Gastroesophageal sphincter (tissue), 4 donors: ENCODE measurements at regions not wholly inside any gene's neighbourhood (a gene's known extent, or its start where the extent isn't known, plus 50 kb on each side); places are given as distances from the start of the nearest gene placed in this dataset.
"Not testable (repeated sequence)": the region's sequence is repeated elsewhere in the genome, so short reads cannot be mapped to it uniquely, and the experiment has no call there.

ENCODE experiments used
- ATAC-seq: fragments of 150-250 bp; one replicate; pipeline ENCODE4 v1.9.1; 2016; ENCODE audit warnings: mild to moderate bottlenecking, moderate library complexity
- H3K27ac ChIP-seq, 4 donors: fragments of 200-600 bp; sonication (generic) in 3 of 4; 1 replicate in 3 of 4; 2 replicates in 1 of 4; pipeline ENCODE4 v1.5.1; 2016 to 2019
- H3K27me3 ChIP-seq: fragments of 200-600 bp; sonication (generic); one replicate; pipeline ENCODE4 v1.5.1; 2019
- H3K36me3 ChIP-seq, 2 donors: fragments of 200-600 bp; sonication (generic); one replicate each; pipeline ENCODE4 v1.5.1; 2019; ENCODE audit warnings: control low read depth in 1 of 2
- H3K4me1 ChIP-seq, 3 donors: fragments of 200-600 bp; sonication (generic); 1 replicate in 2 of 3; 2 replicates in 1 of 3; pipeline ENCODE4 v1.5.1; 2016 to 2019; ENCODE audit warnings: control low read depth in 2 of 3
- H3K4me3 ChIP-seq, 2 donors: fragments of 200-600 bp; sonication (generic); one replicate each; pipeline ENCODE4 v1.5.1; 2019; ENCODE audit warnings: mild to moderate bottlenecking in 1 of 2, moderate library complexity in 1 of 2
- H3K9me3 ChIP-seq, 3 donors: fragments of 200-600 bp; sonication (generic); one replicate each; pipeline ENCODE4 v1.5.1; 2017 to 2019; ENCODE audit warnings: control low read depth in 2 of 3
- EP300 ChIP-seq: sonication (generic); formaldehyde crosslinking; IDR thresholded peaks from one replicate; pipeline ENCODE4 v1.6.1; 2017; ENCODE audit warnings: antibody characterized with exemption, mild to moderate bottlenecking
- POLR2A ChIP-seq, 2 donors: fragments of 450-650 bp; IDR thresholded peaks; one replicate each; pipeline ENCODE4 v1.6.1; 2017; ENCODE audit warnings: antibody characterized with exemption in 2 of 2, mild to moderate bottlenecking in 2 of 2, moderate library complexity in 1 of 2
- POLR2AphosphoS5 ChIP-seq: sonication (generic); formaldehyde crosslinking; IDR thresholded peaks from one replicate; pipeline ENCODE4 v1.6.1; 2017; ENCODE audit warnings: antibody characterized with exemption
- WGBS, 2 donors: methylation state at CpG; one replicate each; pipeline ENCODE4 v1.1.5; 2018; ENCODE audit warnings: low coverage in 1 of 2; 5-methylcytosine and 5-hydroxymethylcytosine counted together
- TF ChIP-seq, protein P1 (sequence below), 4 experiments: fragments of 200-600 bp in 2 of 4; fragments of 450-650 bp in 2 of 4; sonication (generic) in 1 of 4; IDR thresholded peaks; one replicate each; pipeline ENCODE4 v1.5.1; 2017 to 2019; ENCODE audit warnings: antibody characterized with exemption in 4 of 4, mild to moderate bottlenecking in 2 of 4, moderate library complexity in 2 of 4

DNA sequence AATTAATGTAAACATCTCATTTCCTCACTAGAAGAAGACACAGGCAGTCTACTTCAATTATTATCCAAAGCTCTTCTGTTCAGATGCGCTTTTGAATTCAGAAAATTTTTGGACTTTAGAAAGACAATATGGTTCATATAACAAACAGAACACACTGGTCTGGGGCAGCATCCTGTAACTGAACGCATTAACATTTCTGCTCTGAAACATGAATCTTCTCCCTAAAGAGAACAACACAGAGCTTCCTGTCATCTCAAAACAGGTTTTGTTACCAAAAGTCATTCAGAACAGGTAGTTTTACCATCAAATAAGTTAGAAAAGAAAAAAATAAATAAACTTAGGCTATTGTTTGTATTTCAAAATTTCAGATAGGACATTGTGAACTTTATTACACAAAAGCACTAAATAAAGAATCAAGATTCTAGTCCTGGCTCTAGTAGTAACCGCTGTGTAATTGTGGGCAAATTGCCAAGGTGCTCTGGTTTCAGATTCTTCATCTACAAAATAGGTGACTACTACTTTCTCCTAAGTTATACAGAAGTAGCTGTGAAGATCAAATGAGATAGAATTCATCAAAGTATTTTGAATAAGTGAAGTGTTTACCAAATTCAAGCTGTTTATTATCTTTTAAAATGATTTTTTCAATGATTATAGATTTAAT is 252.3 kb upstream of the RASGEF1B start:
- ATAC-seq = peak; percentile 56
- TF ChIP-seq, protein P1, sequence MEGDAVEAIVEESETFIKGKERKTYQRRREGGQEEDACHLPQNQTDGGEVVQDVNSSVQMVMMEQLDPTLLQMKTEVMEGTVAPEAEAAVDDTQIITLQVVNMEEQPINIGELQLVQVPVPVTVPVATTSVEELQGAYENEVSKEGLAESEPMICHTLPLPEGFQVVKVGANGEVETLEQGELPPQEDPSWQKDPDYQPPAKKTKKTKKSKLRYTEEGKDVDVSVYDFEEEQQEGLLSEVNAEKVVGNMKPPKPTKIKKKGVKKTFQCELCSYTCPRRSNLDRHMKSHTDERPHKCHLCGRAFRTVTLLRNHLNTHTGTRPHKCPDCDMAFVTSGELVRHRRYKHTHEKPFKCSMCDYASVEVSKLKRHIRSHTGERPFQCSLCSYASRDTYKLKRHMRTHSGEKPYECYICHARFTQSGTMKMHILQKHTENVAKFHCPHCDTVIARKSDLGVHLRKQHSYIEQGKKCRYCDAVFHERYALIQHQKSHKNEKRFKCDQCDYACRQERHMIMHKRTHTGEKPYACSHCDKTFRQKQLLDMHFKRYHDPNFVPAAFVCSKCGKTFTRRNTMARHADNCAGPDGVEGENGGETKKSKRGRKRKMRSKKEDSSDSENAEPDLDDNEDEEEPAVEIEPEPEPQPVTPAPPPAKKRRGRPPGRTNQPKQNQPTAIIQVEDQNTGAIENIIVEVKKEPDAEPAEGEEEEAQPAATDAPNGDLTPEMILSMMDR (IDR thresholded peaks at IDR 0.05) = no peak
- TF ChIP-seq EP300 = no peak
- no peak for TF ChIP-seq POLR2AphosphoS5
- 34 to 42% methylated on average over 3 of the region's 3 CpGs for WGBS, 2 donors
- Histone ChIP-seq H3K4me1 (peaks cover 0 to 12% (median 5%) of the 10 kb centered on the region in 3 donors), H3K27me3 (no peaks in the 10 kb centered on the region), H3K4me3 (no peak overlapping the region), H3K27ac (no peak overlapping the region), H3K9me3 (peaks cover 0 to 9% (median 0%) of the 10 kb centered on the region in 3 donors), H3K36me3 (no peaks in the 10 kb centered on the region)

DNA sequence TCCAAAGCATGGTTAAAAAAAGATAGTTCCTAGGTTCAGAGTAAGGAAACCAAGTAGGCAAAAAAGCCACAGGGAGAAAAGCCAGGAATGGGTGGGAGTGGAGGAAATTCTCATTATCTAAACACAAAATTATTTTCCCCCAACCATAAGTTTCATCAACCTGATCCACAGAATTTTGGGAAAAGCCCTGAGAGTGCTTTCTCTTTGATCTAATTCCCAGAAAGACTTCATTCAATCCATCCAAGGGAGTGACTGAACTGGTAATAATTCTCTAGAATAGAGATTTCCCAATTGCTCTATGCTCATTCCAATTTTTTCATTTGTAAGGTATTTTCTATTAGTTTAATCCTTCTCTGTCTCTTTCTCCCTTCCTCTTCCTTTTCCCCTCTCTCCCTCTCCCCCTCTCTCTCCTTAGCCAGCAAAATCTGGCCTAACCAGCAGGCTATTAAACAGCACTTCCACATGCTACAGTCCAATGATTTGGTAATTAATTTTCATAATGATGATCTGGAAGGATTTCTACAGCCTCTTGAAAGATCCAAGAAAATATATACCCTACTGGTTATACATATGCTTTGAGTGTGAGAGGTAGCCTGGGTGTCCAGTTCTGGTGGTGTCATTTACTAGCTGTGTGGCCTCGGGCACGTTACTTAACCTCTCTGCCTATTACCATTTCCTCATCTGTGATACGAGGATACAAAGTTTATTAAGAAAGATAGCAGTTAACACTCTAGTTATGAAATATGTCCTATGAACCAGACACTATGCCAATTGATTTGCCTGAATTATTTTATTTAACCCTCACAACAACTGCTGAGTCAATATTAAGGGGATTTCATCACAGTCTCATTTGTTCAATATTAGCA is 251.5 kb upstream of the RASGEF1B start:
- Histone ChIP-seq H3K9me3 (peaks cover 0 to 6% (median 0%) of the 10 kb centered on the region in 3 donors), H3K4me3 (no peak overlapping the region), H3K27ac (no peak overlapping the region), H3K27me3 (no peaks in the 10 kb centered on the region), H3K4me1 (peaks cover 0 to 12% (median 5%) of the 10 kb centered on the region in 3 donors), H3K36me3 (no peaks in the 10 kb centered on the region)
- TF ChIP-seq POLR2AphosphoS5 = no peak
- no peak for TF ChIP-seq EP300
- TF ChIP-seq POLR2A (IDR thresholded peaks at IDR 0.05) = no peak
- TF ChIP-seq, protein P1 (IDR thresholded peaks at IDR 0.05) = no peak
- ATAC-seq = peak; percentile 72
- 72 to 74% methylated on average over 3 of the region's 3 CpGs for WGBS, 2 donors

DNA sequence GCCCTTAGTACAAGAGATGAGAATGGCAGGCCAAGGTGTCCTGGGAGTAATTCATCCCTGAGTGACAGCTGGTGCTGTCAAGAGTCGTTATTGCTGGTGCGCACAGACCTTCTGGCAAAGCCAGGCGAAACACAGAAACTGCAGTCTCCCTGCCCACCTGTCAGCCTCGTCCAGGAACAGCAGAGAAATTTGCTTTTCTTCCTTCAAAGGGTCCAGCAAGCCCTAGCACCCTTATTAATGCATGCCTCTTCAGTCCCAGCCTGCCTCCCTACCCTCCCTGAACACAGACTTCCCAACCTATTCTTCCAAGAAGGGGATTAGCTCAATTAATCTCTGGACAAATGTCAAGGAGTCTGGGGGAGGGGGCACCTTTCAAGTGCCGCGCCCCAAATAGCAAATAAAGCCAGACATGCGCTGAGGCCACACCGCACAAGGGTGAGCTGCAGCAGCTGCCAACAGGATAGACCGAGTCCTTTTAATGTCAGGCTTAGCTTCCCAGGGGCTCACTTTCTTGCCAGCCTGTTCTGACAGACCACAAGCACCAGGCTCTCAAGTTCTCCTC is 250.7 kb upstream of the RASGEF1B start:
- Histone ChIP-seq H3K4me1 (peaks cover 0 to 12% (median 5%) of the 10 kb centered on the region in 3 donors), H3K27me3 (no peaks in the 10 kb centered on the region), H3K27ac (no peak overlapping the region), H3K36me3 (no peaks in the 10 kb centered on the region), H3K4me3 (no peak overlapping the region), H3K9me3 (no peaks in the 10 kb centered on the region)
- TF ChIP-seq POLR2AphosphoS5 (no peak), EP300 (no peak), POLR2A (IDR thresholded peaks at IDR 0.05) (no peak)
- TF ChIP-seq, protein P1 (IDR thresholded peaks at IDR 0.05) = no peak
- WGBS, 2 donors = 46 to 100% methylated on average over 2 to 6 of the region's 9 CpGs
- no peak for ATAC-seq

DNA sequence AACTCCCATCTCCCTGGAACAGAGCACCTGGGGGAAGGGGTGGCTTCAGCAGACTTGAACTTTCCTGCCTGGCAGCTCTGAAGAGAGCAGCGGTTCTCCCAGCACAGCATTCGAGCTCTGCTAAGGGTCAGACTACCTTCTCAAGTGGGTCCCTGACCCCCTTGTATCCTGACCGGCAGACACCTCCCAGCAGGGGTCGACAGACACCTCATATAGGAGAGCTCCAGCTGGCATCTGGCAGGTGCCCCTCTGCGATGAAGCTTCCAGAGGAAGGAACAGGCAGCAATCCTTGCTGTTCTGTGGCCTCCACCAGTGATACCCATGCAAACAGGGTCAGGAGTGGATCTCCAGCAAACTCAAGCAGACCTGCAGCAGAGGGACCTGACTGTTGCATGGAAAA is 244.1 kb upstream of the RASGEF1B start:
- peaks cover 14% of the 10 kb centered on the region for H3K27me3 ChIP-seq
- whole genome bisulfite sequencing, 2 donors = no CpG with 5 or more reads among the region's 5 CpGs
- TF ChIP-seq EP300 (no peak), POLR2AphosphoS5 (no peak), POLR2A (IDR thresholded peaks at IDR 0.05) (no peak)
- TF ChIP-seq, protein P1 (IDR thresholded peaks at IDR 0.05) = no peak
- no peaks in the 10 kb centered on the region for H3K9me3 ChIP-seq
- H3K36me3 ChIP-seq = no peaks in the 10 kb centered on the region
- no peak overlapping the region for H3K27ac ChIP-seq
- no peak overlapping the region for H3K4me3 ChIP-seq
- no peak for ATAC-seq
- H3K4me1 ChIP-seq = no peaks in the 10 kb centered on the region

DNA sequence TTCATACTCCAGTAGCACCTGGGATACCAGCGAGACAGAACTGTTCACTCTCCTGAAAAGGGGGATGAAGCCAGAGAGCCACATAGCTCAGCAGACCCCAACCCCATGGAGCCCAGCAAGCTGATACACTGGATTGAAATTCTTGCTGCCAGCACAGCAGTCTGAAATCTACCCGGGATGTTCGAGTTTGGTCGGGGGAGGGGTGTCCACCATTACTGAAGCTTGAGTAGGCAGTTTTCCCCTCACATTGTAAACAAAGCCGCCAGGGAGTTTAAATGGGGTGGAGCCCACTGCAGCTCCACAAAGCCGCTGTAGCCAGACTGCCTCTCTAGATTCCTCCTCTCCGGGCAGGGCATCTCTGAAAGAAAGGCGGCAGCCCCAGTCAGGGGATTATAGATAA is 243.7 kb upstream of the RASGEF1B start:
- peaks cover 14% of the 10 kb centered on the region for H3K27me3 ChIP-seq
- H3K4me1 ChIP-seq, H3K4me3 ChIP-seq, H3K36me3 ChIP-seq, ATAC-seq, H3K9me3 ChIP-seq, H3K27ac ChIP-seq: not testable (repeated sequence)
- 15% methylated on average over 4 of the region's 8 CpGs; no CpG with 5 or more reads in 1 of the 2 donors for WGBS, 2 donors
